Hepatocyte (in vitro differentiated cells): ENCODE measurements at regions not wholly inside any gene's neighbourhood (a gene's known extent, or its start where the extent isn't known, plus 50 kb on each side); places are given as distances from the start of the nearest gene placed in this dataset.

Source experiments
- DNase-seq: peaks from one replicate; pipeline ENCODE4 v3.0.0-alpha.2; 2016; ENCODE audit warnings: low spot score
- H2AFZ ChIP-seq: fragments of 200-600 bp; sonication (generic); 2 replicates; pipeline ENCODE4 v1.6.0; 2016; ENCODE audit warnings: antibody characterized with exemption, mild to moderate bottlenecking
- H3K27ac ChIP-seq: fragments of 200-600 bp; sonication (generic); 2 replicates; pipeline ENCODE4 v1.5.1; 2016; ENCODE audit warnings: mild to moderate bottlenecking
- H3K27me3 ChIP-seq: fragments of 200-600 bp; sonication (generic); 2 replicates; pipeline ENCODE4 v1.6.1; 2016
- H3K36me3 ChIP-seq: fragments of 200-600 bp; sonication (generic); replicated peaks from 2 replicates; pipeline ENCODE4 v1.5.1; 2016; ENCODE audit warnings: low read depth; ENCODE audit not compliant: insufficient read depth
- H3K4me1 ChIP-seq: fragments of 200-600 bp; sonication (generic); 2 replicates; pipeline ENCODE4 v1.5.1; 2016; ENCODE audit warnings: mild to moderate bottlenecking, moderate library complexity; ENCODE audit not compliant: insufficient read depth
- H3K4me2 ChIP-seq: fragments of 200-600 bp; sonication (generic); 2 replicates; pipeline ENCODE4 v1.6.0; 2016
- H3K4me3 ChIP-seq: fragments of 200-600 bp; sonication (generic); 2 replicates; pipeline ENCODE4 v1.5.1; 2016; ENCODE audit warnings: mild to moderate bottlenecking
- H3K79me2 ChIP-seq: fragments of 200-600 bp; sonication (generic); 2 replicates; pipeline ENCODE4 v1.6.0; 2017; ENCODE audit warnings: mild to moderate bottlenecking
- H3K9me2 ChIP-seq: fragments of 200-600 bp; sonication (generic); replicated peaks from 2 replicates; pipeline ENCODE4 v1.6.0; 2017; ENCODE audit warnings: mild to moderate bottlenecking; ENCODE audit not compliant: insufficient read depth
- H3K9me3 ChIP-seq: fragments of 200-600 bp; sonication (generic); 2 replicates; pipeline ENCODE4 v1.5.1; 2016; ENCODE audit warnings: low read depth, mild to moderate bottlenecking
- H4K20me1 ChIP-seq: fragments of 200-600 bp; sonication (generic); 2 replicates; pipeline ENCODE4 v1.6.0; 2016; ENCODE audit warnings: mild to moderate bottlenecking; ENCODE audit not compliant: insufficient read depth, poor library complexity, severe bottlenecking
- EZH2 ChIP-seq: fragments of 200-600 bp; sonication (generic); IDR thresholded peaks from 2 replicates; pipeline ENCODE4 v1.6.1; 2016; ENCODE audit warnings: antibody characterized with exemption, mild to moderate bottlenecking, borderline replicate concordance
- EZH2phosphoT487 ChIP-seq: fragments of 200-600 bp; sonication (generic); IDR thresholded peaks from one replicate; pipeline ENCODE4 v1.6.1; 2018; ENCODE audit warnings: antibody characterized with exemption, mild to moderate bottlenecking, low read depth, moderate library complexity; ENCODE audit not compliant: unreplicated experiment, severe bottlenecking
- WGBS: methylation state at CpG from one replicate; pipeline ENCODE4 v1.1.6; 2016; ENCODE audit warnings: low lambda C conversion rate; ENCODE audit errors: missing lambda C conversion rate; 5-methylcytosine and 5-hydroxymethylcytosine counted together
- TF ChIP-seq, protein P1 (sequence below): fragments of 200-600 bp; sonication (generic); IDR thresholded peaks from 2 replicates; pipeline ENCODE4 v1.5.1; 2016; ENCODE audit warnings: antibody characterized with exemption, mild to moderate bottlenecking; ENCODE audit not compliant: poor library complexity

DNA sequence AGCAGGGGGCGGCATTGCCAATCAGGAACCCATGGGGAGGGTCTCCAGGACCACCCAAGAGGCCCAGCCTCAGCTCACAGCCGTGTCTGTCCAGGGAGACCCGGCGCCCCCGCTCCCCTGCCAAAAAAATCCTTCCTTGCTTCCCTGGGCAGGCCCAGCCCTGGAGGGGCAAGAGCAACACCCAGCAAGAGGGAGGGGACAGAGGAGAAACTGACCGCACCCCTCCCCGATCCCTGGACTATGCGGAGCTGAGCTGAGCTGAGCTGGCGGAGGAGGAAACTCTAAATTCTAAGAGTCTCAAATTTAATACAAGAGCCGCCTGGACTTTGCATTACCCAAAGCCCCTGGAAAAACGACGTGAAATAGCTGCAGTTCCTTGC lies 52.0 kb upstream of the SHISAL1 start:
- no peak for DNase-seq
- H3K27ac ChIP-seq: peak overlapping the region; percentile 16

DNA sequence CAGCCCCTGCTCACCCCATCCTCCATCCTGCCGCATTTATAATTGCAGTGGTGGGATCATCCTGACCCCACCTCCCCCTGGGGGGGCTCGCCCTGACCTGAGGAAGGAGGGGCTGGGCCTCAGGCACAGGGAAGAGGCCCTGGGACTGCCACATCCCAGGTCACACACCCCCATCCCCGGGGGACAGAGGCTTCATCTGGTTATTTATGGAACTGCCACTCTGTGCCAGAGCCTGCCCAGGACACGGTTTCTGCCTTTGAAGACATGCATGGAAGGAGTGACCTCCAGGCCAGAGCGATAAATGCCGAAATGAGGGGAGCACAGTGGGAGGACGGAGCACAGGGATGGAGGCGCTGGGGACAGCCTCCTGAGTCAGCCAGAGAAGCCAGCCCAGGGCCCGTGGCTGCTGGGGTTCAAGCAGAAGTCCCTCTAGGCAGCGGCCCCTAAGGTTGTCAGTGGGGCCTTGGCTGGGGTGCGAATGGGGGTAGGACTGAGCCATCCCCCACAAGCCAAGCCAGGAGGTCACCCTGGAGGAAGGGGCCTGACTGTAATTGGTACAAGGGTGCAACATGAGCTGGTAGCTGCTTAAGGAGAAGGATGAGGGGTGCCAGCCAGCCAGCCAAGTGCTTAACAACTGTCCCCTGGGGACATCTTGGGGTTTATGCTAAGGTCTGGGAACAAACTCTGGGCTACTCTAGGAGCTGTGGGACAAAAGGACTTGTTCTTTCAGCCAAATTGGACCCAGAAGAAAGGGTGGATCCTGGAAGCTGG lies 51.4 kb upstream of the SHISAL1 start:
- Histone ChIP-seq H4K20me1 (no peaks in the 10 kb centered on the region), H3K4me3 (no peak overlapping the region), H3K9me2 (no peaks in the 10 kb centered on the region), H3K79me2 (no peaks in the 10 kb centered on the region), H3K4me2 (no peak overlapping the region), H3K27ac (peak overlapping the region; percentile 27), H3K9me3 (no peaks in the 10 kb centered on the region), H2AFZ (no peak overlapping the region), H3K27me3 (no peaks in the 10 kb centered on the region), H3K36me3 (no peaks in the 10 kb centered on the region), H3K4me1 (peaks cover 7% of the 10 kb centered on the region)
- no peak for DNase-seq
- TF ChIP-seq EZH2 (no peak), EZH2phosphoT487 (no peak)
- TF ChIP-seq, protein P1, sequence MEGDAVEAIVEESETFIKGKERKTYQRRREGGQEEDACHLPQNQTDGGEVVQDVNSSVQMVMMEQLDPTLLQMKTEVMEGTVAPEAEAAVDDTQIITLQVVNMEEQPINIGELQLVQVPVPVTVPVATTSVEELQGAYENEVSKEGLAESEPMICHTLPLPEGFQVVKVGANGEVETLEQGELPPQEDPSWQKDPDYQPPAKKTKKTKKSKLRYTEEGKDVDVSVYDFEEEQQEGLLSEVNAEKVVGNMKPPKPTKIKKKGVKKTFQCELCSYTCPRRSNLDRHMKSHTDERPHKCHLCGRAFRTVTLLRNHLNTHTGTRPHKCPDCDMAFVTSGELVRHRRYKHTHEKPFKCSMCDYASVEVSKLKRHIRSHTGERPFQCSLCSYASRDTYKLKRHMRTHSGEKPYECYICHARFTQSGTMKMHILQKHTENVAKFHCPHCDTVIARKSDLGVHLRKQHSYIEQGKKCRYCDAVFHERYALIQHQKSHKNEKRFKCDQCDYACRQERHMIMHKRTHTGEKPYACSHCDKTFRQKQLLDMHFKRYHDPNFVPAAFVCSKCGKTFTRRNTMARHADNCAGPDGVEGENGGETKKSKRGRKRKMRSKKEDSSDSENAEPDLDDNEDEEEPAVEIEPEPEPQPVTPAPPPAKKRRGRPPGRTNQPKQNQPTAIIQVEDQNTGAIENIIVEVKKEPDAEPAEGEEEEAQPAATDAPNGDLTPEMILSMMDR: no peak
- WGBS: 90% methylated on average over 11 of the region's 11 CpGs

More for the DNA sequence above, 52.0 kb upstream of the SHISAL1 start:
- TF ChIP-seq, protein P1: no peak
- TF ChIP-seq EZH2 (no peak), EZH2phosphoT487 (no peak)
- Histone ChIP-seq H3K9me2 (no peaks in the 10 kb centered on the region), H3K9me3 (no peaks in the 10 kb centered on the region), H4K20me1 (no peaks in the 10 kb centered on the region), H3K4me2 (no peak overlapping the region), H3K4me3 (no peak overlapping the region), H2AFZ (no peak overlapping the region), H3K4me1 (peaks cover 7% of the 10 kb centered on the region), H3K36me3 (no peaks in the 10 kb centered on the region), H3K79me2 (no peaks in the 10 kb centered on the region), H3K27me3 (no peaks in the 10 kb centered on the region)
- 67% methylated on average over 12 of the region's 12 CpGs for WGBS

DNA sequence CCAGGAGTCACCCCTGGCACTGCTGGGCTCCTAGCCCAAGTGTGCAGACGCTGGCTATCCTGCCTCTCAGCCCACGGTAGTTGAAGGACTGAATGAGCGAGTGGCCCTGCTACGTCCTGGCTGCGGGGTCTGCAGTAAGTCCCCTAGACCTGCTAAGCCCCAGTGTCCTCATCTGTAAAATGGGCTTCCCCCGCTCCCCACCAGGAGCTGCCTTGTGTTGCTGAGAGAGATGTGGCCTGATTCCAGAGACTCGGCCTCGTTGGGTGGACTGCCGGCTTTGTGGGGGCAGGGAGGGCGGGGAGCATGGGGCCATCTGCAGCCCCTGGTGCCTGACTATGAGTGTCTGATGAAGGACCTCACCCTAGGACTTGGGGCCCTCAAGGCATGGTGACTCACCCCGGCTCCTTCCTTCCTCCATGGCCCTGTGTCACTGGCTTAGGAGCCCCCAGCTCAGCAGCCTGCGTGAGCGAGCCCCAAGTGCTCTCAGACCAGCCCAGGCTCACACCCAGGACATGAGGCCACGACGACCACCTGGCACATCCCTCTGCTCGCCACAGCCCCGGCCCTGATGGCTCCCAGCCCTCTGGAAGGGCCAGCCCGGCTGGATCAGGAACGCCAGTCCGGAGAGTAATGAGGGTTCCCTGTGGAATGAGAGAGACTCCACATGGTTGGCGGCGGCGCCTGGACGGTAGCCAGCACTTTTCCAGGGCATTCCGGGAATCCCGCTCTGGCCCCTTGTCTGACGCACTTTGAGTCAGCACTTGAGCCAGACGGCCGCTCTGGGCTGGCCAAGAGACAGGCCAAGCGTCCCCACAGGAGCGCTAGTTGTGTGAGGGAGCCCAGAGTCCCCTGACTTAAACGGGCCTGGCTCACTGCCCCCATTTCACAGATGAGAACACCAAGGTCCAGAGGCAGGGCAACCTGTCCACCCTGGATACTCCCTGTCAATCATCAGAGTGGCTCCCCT lies 50.5 kb upstream of the SHISAL1 start:
- Histone ChIP-seq H3K79me2 (no peaks in the 10 kb centered on the region), H4K20me1 (no peaks in the 10 kb centered on the region), H3K27ac (peak overlapping the region; percentile 72), H3K9me2 (no peaks in the 10 kb centered on the region), H3K27me3 (no peaks in the 10 kb centered on the region), H3K4me3 (no peak overlapping the region), H3K9me3 (no peaks in the 10 kb centered on the region), H3K4me2 (no peak overlapping the region), H3K4me1 (peaks cover 7% of the 10 kb centered on the region), H3K36me3 (no peaks in the 10 kb centered on the region), H2AFZ (no peak overlapping the region)
- WGBS: 76% methylated on average over 31 of the region's 32 CpGs
- DNase-seq: peak; percentile 76
- TF ChIP-seq EZH2 (no peak), EZH2phosphoT487 (no peak)
- TF ChIP-seq, protein P1: no peak
